SK-N-MC (cell line): ENCODE measurements at regions not wholly inside any gene's neighbourhood (a gene's known extent, or its start where the extent isn't known, plus 50 kb on each side); places are given as distances from the start of the nearest gene placed in this dataset.
"Not testable (repeated sequence)": the region's sequence is repeated elsewhere in the genome, so short reads cannot be mapped to it uniquely, and the experiment has no call there.

Experiments
- EZH2 ChIP-seq: fragments of 200-600 bp; sonication (generic); IDR thresholded peaks from one replicate; pipeline ENCODE4 v1.6.1; 2017; ENCODE audit warnings: antibody characterized with exemption
- FOXP2 ChIP-seq: optimal IDR thresholded peaks from 2 replicates; pipeline ENCODE3; 2011; ENCODE audit warnings: mild to moderate bottlenecking, moderate library complexity; ENCODE audit not compliant: insufficient read depth; ENCODE audit errors: extremely low read length, control extremely low read depth
- POLR2AphosphoS5 ChIP-seq: IDR thresholded peaks from 2 replicates; pipeline ENCODE4 v1.6.1; 2012; ENCODE audit warnings: mild to moderate bottlenecking, low read depth, low read length, borderline replicate concordance

GRCh38 chr13:52210564-52211415 is 51.4 kb upstream of the NEK3 start:
- not testable (repeated sequence) for TF ChIP-seq POLR2AphosphoS5, EZH2, FOXP2
